H1 (cell line): ENCODE measurements at regions not wholly inside any gene's neighbourhood (a gene's known extent, or its start where the extent isn't known, plus 50 kb on each side); places are given as distances from the start of the nearest gene placed in this dataset.
"Not testable (repeated sequence)": the region's sequence is repeated elsewhere in the genome, so short reads cannot be mapped to it uniquely, and the experiment has no call there.

Experiments used
- CBX5 ChIP-seq: fragments of 300-800, 300-1000 bp; sonication (generic); IDR thresholded peaks from 2 replicates; pipeline ENCODE4 v1.7.1; 2016; ENCODE audit warnings: antibody characterized with exemption, low read length, low read depth
- CHD2 ChIP-seq: IDR thresholded peaks from 2 replicates; pipeline ENCODE4 v1.6.1; 2012; ENCODE audit warnings: low read length, improper control_type of control experiment
- EZH2 ChIP-seq: fragments of 200-600 bp; sonication (generic); IDR thresholded peaks from 2 replicates; pipeline ENCODE4 v1.7.1; 2012; ENCODE audit warnings: low read depth, mild to moderate bottlenecking, moderate library complexity, low read length, inconsistent platforms; ENCODE audit not compliant: severe bottlenecking
- JUN ChIP-seq: IDR thresholded peaks from 2 replicates; pipeline ENCODE4 v1.6.1; 2011; ENCODE audit warnings: low read depth, mild to moderate bottlenecking, improper control_type of control experiment, low read length
- KDM1A ChIP-seq: fragments of 200-600, 300-600 bp; sonication (generic); IDR thresholded peaks from 2 replicates; pipeline ENCODE4 v1.7.1; 2016; ENCODE audit warnings: mild to moderate bottlenecking, low read length, borderline replicate concordance
- MAFK ChIP-seq: IDR thresholded peaks from 2 replicates; pipeline ENCODE4 v1.6.1; 2012; ENCODE audit warnings: low read depth, mild to moderate bottlenecking, improper control_type of control experiment, low read length
- POLR2A ChIP-seq, 2 experiments: IDR thresholded peaks; 1 replicate in 1 of 2; 2 replicates in 1 of 2; pipeline ENCODE4 v1.6.1; 2011; ENCODE audit warnings: low read depth in 2 of 2, low read length in 2 of 2, mild to moderate bottlenecking in 2 of 2; ENCODE audit errors: control extremely low read depth in 1 of 2
- POLR2AphosphoS5 ChIP-seq: IDR thresholded peaks from 2 replicates; pipeline ENCODE4 v1.6.1; 2011; ENCODE audit warnings: low read depth, low read length
- RFX5 ChIP-seq: IDR thresholded peaks from 2 replicates; pipeline ENCODE4 v1.6.1; 2011; ENCODE audit warnings: low read depth, low read length, improper control_type of control experiment, borderline replicate concordance
- SIN3A ChIP-seq, 2 experiments: IDR thresholded peaks in 1 of 2; conservative IDR thresholded peaks in 1 of 2; 2 replicates each; pipeline ENCODE4 v1.6.1; 2011 to 2012; ENCODE audit warnings: low read length in 2 of 2, improper control_type of control experiment in 1 of 2, low read depth in 1 of 2, mild to moderate bottlenecking in 1 of 2
- SP1 ChIP-seq: IDR thresholded peaks from 2 replicates; pipeline ENCODE4 v1.6.1; 2011; ENCODE audit warnings: low read depth, low read length
- YY1 ChIP-seq: IDR thresholded peaks from 2 replicates; pipeline ENCODE4 v1.6.1; 2011; ENCODE audit warnings: low read depth, mild to moderate bottlenecking, low read length
- TF ChIP-seq, protein P1 (sequence below), 3 experiments: IDR thresholded peaks; 1 replicate in 2 of 3; 2 replicates in 1 of 3; pipeline versions ENCODE4 v1.5.1 to v1.6.1; 2011; ENCODE audit warnings: low read length in 3 of 3, mild to moderate bottlenecking in 3 of 3, inconsistent platforms in 2 of 3, low read depth in 1 of 3, moderate library complexity in 1 of 3; ENCODE audit not compliant: insufficient read depth in 1 of 3; ENCODE audit errors: control extremely low read depth in 1 of 3
- TF ChIP-seq, protein P2 (sequence below): IDR thresholded peaks from 2 replicates; pipeline ENCODE4 v1.6.1; 2011; ENCODE audit warnings: low read depth, mild to moderate bottlenecking, low read length; ENCODE audit not compliant: insufficient read depth

DNA sequence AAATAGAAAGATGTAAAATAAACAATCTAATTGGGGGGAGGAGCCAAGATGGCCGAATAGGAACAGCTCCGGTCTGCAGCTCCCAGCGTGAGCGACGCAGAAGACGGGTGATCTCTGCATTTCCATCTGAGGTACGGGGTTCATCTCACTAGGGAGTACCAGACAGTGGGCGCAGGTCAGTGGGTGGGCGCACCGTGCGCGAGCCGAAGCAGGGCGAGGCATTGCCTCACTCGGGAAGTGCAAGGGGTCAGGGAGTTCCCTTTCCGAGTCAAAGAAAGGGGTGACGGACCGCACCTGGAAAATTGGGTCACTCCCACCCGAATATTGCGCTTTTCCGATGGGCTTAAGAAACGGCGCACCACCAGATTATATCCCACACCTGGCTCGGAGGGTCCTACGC lies 515.4 kb downstream of the PID1 start:
- TF ChIP-seq POLR2AphosphoS5; YY1; POLR2A (IDR thresholded peaks at IDR 0.05; ENCODE audit: control extremely low read depth in 1 of 2, low read depth in 2 of 2, low read length in 2 of 2); SIN3A (conservative IDR thresholded peaks at IDR 0.05 in 1 of 2, IDR thresholded peaks at IDR 0.05 in 1 of 2; ENCODE audit: low read depth in 1 of 2, low read length in 2 of 2); RFX5; EZH2; MAFK; CBX5; KDM1A; CHD2; JUN; SP1: not testable (repeated sequence)
- TF ChIP-seq, protein P1, sequence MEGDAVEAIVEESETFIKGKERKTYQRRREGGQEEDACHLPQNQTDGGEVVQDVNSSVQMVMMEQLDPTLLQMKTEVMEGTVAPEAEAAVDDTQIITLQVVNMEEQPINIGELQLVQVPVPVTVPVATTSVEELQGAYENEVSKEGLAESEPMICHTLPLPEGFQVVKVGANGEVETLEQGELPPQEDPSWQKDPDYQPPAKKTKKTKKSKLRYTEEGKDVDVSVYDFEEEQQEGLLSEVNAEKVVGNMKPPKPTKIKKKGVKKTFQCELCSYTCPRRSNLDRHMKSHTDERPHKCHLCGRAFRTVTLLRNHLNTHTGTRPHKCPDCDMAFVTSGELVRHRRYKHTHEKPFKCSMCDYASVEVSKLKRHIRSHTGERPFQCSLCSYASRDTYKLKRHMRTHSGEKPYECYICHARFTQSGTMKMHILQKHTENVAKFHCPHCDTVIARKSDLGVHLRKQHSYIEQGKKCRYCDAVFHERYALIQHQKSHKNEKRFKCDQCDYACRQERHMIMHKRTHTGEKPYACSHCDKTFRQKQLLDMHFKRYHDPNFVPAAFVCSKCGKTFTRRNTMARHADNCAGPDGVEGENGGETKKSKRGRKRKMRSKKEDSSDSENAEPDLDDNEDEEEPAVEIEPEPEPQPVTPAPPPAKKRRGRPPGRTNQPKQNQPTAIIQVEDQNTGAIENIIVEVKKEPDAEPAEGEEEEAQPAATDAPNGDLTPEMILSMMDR (IDR thresholded peaks at IDR 0.05; ENCODE audit: control extremely low read depth in 1 of 3, insufficient read depth in 1 of 3, low read depth in 1 of 3, low read length in 3 of 3), result not testable (repeated sequence)
- TF ChIP-seq, protein P2, sequence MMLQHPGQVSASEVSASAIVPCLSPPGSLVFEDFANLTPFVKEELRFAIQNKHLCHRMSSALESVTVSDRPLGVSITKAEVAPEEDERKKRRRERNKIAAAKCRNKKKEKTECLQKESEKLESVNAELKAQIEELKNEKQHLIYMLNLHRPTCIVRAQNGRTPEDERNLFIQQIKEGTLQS, result not testable (repeated sequence)
